ENCODE measurements at regions not wholly inside any gene's neighbourhood (a gene's known extent, or its start where the extent isn't known, plus 50 kb on each side); places are given as distances from the start of the nearest gene placed in this dataset.
A peak's percentile ranks its signal among the peaks of the same experiment; 100 is the strongest.
"Not testable (repeated sequence)": the region's sequence is repeated elsewhere in the genome, so short reads cannot be mapped to it uniquely, and the experiment has no call there.

GRCh38 chr18:15005313-15006130, 257.6 kb downstream of the ANKRD30B start:
- TF ChIP-seq, protein P1, sequence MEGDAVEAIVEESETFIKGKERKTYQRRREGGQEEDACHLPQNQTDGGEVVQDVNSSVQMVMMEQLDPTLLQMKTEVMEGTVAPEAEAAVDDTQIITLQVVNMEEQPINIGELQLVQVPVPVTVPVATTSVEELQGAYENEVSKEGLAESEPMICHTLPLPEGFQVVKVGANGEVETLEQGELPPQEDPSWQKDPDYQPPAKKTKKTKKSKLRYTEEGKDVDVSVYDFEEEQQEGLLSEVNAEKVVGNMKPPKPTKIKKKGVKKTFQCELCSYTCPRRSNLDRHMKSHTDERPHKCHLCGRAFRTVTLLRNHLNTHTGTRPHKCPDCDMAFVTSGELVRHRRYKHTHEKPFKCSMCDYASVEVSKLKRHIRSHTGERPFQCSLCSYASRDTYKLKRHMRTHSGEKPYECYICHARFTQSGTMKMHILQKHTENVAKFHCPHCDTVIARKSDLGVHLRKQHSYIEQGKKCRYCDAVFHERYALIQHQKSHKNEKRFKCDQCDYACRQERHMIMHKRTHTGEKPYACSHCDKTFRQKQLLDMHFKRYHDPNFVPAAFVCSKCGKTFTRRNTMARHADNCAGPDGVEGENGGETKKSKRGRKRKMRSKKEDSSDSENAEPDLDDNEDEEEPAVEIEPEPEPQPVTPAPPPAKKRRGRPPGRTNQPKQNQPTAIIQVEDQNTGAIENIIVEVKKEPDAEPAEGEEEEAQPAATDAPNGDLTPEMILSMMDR (IDR thresholded peaks at IDR 0.05), result no peak
- no peak for TF ChIP-seq POLR2A (IDR thresholded peaks at IDR 0.05)
- TF ChIP-seq POLR2AphosphoS5 (IDR thresholded peaks at IDR 0.05), result no peak
- no peak for TF ChIP-seq EP300 (IDR thresholded peaks at IDR 0.05)

DNA sequence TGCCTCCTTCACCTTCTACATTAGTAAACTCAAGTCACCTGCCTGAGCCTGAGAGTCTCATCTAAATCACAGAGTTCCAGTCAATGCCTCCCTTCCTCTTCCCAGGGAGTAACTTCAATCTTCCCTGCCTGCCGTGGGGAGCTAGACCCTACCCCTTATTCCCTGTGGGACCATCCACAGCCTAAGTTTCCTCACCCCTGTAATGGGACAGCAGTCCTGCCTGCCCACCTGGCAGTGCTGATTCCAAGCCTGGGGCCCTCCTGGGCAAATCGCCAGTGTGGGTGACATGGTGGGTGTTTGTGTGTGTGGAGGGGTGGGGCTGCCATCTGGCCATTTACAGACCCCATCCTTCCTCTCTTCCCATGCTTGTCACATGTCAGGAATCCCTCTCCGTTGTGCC, 258.6 kb downstream of the ANKRD30B start:
- H3K9me3 ChIP-seq; H3K27me3 ChIP-seq; DNase-seq (ENCODE audit: low spot score in 2 of 2); H3K4me1 ChIP-seq; H3K27ac ChIP-seq; H3K36me3 ChIP-seq; H3K4me3 ChIP-seq: not testable (repeated sequence)
- 83% methylated on average over 3 of the region's 3 CpGs for WGBS

More at GRCh38 chr18:15005313-15006130, 257.6 kb downstream of the ANKRD30B start:
- Histone ChIP-seq H3K36me3 (no peaks in the 10 kb centered on the region), H3K4me1 (no peaks in the 10 kb centered on the region), H3K4me3 (no peak overlapping the region), H3K27me3 (no peaks in the 10 kb centered on the region), H3K27ac (no peak overlapping the region), H3K9me3 (no peaks in the 10 kb centered on the region)
- DNase-seq (ENCODE audit: low spot score in 2 of 2), result peak in 1 of 2 donors; percentile 51
- 89% methylated on average over 13 of the region's 28 CpGs for WGBS

GRCh38 chr18:15026041-15026440, 278.1 kb downstream of the ANKRD30B start:
- H3K9me3 ChIP-seq; DNase-seq (ENCODE audit: low spot score in 2 of 2); H3K27ac ChIP-seq; H3K36me3 ChIP-seq; H3K4me3 ChIP-seq; H3K4me1 ChIP-seq; H3K27me3 ChIP-seq: not testable (repeated sequence)

DNA sequence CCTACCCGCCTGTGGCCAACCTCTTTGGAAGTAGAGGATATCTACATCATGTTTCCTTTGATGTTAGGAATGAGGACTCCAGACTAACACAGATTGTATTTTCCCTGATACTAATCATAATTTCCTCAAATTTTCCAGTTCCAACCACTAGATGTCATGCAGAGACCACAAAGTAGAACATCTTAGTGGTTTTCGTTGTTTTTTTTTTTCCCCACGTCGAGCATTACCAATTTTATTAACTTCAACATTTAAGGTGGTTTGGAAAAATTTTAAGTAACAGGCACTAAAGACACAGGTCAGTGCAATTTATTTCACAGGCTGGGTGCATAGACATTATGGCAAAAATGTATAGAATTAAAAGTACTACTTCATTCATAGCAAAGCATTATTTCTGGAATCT, 280.1 kb downstream of the ANKRD30B start:
- H3K27me3 ChIP-seq, result not testable (repeated sequence)
- WGBS, result 24% methylated on average over 4 of the region's 4 CpGs

DNA sequence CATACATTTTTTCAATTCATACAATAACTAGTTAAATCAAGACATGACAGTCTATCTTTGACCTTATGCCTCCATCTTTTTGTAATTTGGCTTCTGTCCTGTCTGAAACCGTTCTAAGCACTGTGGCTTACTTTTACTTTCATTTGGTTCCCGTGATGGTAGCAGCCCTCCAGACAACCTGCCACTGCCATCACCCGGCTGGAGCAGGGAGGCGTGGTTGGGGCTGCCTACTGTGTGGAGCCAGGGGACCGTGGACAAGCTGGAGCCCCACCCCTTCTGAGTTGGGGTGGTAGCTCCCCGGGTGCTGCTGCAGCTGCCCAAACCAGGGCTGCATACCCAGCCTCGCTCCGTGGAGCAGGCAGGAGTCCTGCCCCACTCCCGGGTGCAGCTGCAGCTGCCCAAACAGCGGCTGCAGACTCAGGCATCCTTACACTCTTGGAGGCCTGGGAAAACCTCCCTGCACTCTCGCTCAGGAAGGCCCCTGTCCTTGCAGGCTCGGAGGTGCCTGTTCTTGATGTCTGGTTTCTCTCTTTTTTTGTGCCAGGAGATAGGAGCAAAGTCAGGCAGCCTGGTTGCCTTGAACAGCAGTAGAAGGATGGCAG, 312.4 kb downstream of the ANKRD30B start:
- H3K4me1 ChIP-seq; H3K27ac ChIP-seq; H3K9me3 ChIP-seq; H3K36me3 ChIP-seq; DNase-seq (ENCODE audit: low spot score in 2 of 2); H3K4me3 ChIP-seq; H3K27me3 ChIP-seq: not testable (repeated sequence)
- 76% methylated on average over 3 of the region's 12 CpGs for WGBS

More for the DNA sequence above, 280.1 kb downstream of the ANKRD30B start:
- not testable (repeated sequence) for H3K4me3 ChIP-seq; H3K9me3 ChIP-seq; H3K36me3 ChIP-seq; H3K4me1 ChIP-seq; H3K27ac ChIP-seq; DNase-seq (ENCODE audit: low spot score in 2 of 2)

GRCh38 chr18:15061289-15061896, 313.4 kb downstream of the ANKRD30B start:
- 65% methylated on average over 4 of the region's 9 CpGs for WGBS
- H3K4me1 ChIP-seq; H3K27ac ChIP-seq; H3K27me3 ChIP-seq; H3K4me3 ChIP-seq; H3K9me3 ChIP-seq; H3K36me3 ChIP-seq; DNase-seq (ENCODE audit: low spot score in 2 of 2): not testable (repeated sequence)

DNA sequence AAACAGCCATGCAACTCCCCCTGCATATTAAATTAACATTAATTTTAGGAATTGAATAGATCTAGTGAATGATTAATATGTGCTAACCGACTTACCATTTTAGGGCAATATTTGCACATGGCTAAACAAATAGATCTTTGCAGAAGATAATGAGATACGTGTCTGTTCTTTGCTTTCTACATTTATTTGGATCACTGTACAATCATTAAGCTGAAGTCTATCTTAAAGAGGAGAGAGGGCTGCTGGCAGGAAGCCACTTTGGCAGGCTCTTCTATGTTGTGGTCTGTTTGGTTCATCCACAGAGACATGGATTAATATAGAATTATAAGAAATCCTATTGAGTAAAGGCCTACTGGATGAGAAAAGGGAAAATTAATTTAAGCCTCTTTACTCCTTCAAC, 318.5 kb downstream of the ANKRD30B start:
- 76% methylated on average over 2 of the region's 2 CpGs for WGBS
- H3K27me3 ChIP-seq; H3K4me1 ChIP-seq; H3K27ac ChIP-seq; DNase-seq (ENCODE audit: low spot score in 2 of 2); H3K9me3 ChIP-seq; H3K4me3 ChIP-seq; H3K36me3 ChIP-seq: not testable (repeated sequence)

DNA sequence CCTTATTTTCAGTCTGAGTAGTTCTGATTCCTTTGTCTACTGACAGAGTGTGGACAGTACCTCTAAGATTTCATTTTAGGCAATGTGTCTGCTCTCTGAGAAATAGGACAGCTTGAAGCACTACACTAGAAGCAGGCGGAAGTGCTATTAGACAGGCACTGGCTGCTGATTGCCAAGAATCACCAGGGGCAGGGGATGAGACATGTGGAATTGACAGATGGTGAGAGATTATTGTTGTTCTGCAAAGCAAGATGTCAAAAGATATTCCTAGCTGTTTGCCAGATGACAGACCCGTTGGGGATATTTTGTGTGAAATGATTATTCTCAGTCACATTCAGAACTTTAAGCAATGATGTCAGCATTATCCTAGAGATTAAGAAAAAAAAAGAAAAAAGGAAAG, 323.3 kb downstream of the ANKRD30B start:
- DNase-seq (ENCODE audit: low spot score in 2 of 2); H3K27ac ChIP-seq; H3K4me1 ChIP-seq; H3K9me3 ChIP-seq; H3K27me3 ChIP-seq; H3K36me3 ChIP-seq; H3K4me3 ChIP-seq: not testable (repeated sequence)
- WGBS, result 76% methylated on average over 2 of the region's 2 CpGs
